HG03378 (cell line): ENCODE measurements at regions not wholly inside any gene's neighbourhood (a gene's known extent, or its start where the extent isn't known, plus 50 kb on each side); places are given as distances from the start of the nearest gene placed in this dataset.

Experiments
- ATAC-seq: cut with Tn5 transposase; IDR thresholded peaks from one replicate; pipeline ENCODE4 v1.9.1; 2021; ENCODE audit warnings: mild to moderate bottlenecking, moderate library complexity; ENCODE audit not compliant: unreplicated experiment

DNA sequence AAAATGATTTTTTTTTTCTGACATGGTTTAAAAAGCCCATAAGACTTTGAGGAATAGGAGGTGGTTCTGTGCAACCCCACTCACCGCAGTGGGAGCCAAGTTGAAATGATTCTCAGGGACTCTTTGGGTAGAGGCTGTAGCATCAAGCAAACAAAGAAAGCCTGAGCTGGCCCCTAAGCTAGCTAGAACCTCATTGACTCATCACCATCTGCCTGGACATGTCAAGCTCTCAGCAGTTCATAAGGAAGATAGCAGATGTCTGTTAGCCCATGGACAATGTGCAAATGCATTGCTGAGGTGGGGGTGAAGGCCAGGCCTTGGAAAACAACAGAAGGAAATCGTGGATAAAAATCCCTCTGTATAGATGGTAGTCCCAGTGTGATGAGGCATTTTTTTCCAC is 234.8 kb downstream of the NR2F2 start:
- ATAC-seq = no peak

DNA sequence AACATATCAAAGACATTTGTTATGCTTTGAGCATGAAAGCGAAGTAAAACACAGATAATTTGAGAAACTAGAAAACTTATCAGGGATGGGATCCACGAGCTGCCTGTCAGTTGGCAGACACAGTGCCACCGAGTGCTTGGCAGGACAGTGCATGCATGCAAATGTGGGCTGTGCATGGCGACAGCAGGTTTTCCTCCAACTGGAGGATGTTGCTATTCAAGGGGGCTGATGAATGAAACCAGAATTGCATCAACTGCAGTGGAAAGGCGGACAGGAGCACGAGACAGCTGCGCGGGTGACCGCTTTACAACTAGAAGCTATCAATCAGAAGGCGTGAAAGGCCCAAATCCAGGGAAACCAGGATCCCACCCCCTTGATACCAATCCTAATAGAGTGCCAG is 244.3 kb downstream of the NR2F2 start:
- ATAC-seq = no peak

DNA sequence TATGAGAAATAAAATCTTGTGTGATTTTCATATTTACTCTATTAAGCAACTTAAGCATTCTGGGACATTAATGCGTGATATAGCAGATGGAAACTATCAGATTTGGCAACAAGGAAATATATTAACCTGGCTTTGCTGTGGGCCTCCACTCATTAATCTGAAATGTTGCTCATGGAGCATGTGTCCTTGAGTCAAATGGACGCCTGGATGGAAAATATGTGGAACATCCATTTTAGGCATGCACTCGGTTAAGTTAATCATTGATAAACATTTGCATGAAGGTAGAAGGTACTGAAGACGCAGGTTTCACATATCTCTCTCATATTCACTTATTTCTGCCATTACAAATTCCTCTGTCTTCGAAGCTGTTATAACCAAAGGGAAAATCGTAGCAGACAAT is 246.1 kb downstream of the NR2F2 start:
- ATAC-seq = no peak

DNA sequence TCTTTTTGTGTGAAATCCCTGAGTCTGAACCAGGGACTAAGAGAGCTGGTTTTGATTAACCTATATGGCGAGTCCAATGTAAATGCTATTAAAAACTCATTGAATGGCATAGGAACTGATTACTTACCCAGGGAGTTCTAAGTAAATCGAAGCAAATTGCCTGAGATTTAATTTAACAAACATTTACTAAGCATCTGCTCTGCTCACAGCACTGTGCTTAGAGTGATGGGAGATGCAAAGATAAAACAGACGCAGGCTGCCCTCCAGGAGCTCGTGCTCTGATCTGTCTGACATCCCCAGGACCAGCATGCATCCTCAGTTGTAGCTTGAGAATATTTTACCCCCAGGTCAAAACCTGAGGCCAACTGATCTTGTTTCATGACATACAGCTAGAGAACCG is 247.9 kb downstream of the NR2F2 start:
- ATAC-seq = no peak

DNA sequence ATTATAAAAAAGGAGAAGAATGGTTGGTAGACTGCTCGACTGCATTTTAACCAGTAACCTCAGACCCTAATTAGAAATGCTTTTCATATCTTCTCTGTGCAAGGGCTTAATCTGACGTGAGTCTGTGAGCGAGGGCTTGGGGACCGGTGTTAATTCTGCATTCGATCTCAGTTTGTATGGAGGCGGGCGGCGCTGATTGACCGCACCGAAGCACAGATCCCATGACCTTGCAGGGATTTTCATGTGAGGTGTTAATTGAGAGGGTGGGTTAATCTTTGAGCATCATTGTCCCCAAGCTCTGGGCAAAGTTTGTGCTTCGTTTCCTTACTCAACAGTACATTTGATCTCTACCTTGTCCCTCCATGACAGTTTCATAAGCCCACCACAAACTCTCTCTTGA is 250.9 kb downstream of the NR2F2 start:
- no peak for ATAC-seq

DNA sequence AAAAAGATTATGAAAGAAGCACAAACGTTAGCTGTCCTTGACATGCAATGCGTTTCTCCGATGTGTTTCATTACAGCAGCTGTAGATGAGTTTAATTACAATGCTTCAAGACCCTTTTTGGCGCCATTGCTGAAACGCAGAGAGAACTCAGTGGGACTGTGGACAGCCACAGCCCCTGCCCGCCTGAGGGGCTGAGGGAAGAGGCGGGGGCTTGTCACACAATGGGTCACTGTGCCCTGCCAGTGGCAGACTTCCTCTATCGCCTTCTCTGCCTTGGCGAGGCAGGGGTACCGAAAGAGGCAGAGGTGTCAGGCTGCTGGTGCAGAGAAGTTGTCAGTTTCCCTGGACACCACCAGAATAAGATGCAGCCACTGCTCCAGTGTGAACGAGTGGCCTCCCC is 252.0 kb downstream of the NR2F2 start:
- ATAC-seq = no peak

DNA sequence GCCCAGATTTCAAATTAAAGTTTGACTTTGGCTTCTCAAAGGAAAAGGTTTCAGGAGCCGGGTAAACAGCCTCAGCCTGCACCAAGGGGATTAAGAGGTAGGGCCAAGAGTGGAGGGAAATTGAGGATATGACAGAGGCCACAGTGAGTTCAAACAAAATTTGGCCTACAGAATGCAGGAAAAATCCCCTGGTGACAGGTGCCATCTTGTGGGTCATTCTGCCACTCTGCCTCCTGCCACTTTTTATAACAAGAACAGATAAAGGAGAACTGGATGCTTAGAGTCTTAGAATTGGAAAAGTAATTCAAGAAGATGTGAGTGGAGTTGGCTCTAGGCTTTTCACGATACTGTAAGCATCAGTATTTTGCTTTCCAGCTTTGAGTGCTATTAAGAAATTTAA is 253.2 kb downstream of the NR2F2 start:
- ATAC-seq = no peak

DNA sequence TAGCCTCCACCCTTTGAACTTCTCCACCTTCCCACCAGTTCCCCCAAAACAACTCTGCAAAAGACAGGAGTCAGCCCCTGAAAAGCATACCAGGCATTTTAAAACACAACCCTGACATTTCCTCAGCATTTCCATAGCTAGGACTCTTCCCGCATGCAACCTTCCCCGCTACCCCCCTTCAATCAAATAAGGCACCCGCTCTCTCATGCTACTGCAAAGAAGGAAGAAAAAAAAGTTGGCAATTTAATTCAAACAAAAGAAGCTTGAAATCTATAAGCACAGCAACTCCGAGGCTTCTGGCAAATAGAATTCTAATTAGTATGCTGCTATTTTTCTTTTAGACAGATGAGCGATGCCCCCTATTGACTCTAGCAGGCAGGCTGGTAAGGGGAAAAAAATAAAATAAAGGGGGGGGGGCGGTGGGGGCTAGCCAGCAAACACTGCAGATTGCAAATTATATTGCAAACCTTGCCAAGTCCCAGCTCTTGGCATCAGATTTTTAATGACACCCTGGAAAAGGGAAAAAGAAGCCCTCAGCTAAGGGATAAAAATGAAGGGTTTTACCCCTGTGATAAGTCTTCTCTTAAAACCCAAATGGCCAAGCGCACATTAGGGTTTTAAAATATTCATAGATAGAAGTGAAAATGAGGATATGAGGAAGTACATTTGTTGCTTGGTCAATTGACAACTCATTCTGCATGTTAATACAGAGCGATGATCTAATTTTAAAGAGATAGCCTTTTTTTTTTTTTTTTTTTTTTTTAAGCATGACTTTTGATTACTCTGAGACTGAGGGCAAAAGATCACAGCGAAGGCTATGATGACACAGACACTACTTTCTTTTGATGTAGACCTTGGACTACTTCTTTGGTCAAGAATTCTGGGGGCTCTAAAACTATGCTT is 255.2 kb downstream of the NR2F2 start:
- ATAC-seq = no peak

DNA sequence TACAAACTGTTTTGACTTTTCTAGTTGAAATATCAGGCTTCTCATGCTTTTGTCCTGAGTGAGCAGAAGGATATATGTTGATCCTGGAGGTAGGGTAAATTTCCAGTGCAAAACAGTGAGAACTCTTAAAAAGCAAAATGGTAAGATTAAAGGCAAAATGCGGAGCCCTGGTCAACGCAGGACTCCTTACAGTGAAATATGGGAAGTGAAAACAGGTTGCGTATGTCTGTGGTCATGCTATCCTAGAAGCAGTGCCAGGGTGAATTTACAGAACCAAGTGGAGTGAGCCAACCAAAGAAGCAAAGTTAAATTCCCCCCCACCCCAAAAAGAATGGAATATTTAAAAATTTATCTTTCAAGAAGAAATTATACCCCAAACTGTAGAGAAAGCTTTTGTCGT is 256.4 kb downstream of the NR2F2 start:
- no peak for ATAC-seq

DNA sequence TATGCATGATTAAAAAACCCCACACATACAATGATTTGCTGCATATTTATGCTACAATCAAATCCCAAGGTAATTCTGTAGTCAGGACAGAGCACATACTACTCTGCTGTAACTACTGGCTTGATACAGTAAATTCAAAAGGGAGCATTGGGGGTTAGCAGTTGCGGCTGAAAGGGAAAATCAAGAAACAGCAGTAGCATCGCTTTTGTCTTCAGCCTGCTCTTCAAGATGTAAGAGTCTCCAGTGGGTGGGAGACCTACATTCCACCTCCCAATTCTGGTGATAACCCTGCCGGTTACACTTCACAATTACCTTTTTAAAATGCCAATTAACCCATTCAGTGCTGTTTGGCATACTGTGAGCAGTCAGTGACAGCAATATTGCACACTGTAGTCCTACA is 259.4 kb downstream of the NR2F2 start:
- no peak for ATAC-seq

DNA sequence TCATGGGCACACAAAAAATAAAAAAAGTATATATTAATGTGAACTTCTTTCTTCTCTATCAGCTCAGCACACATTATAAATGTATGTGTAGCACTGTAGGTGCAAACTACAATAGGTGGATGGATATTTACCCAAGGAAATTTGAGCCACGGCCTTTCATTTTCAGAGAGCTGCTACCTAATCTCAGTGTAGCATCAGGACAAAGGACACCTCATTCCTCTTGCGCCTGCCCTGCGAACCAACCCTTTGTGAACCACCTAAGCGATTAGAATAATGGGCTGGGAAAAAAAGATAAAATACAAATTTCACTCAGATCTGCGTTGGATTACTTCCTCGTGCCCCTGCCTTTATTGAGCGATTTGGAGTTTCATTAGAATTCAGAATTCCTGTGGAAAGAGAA is 263.2 kb downstream of the NR2F2 start:
- ATAC-seq = no peak

DNA sequence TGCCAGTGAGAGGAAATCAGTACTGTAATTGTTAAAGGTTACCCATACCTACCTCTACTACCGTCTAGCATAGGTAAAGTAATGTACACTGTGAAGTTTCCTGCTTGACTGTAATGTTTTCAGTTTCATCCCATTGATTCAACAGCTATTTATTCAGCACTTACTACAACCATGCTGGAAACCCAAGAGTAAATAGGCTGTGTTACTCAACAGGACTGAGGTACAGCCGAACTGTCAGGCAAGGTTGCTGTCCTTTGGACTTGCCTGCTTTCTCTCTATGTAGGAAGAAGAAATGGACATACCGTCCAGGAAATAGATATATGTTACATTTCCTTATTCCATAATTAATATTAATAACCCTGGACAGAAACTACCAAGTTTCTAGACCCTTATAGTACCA is 265.5 kb downstream of the NR2F2 start:
- no peak for ATAC-seq

DNA sequence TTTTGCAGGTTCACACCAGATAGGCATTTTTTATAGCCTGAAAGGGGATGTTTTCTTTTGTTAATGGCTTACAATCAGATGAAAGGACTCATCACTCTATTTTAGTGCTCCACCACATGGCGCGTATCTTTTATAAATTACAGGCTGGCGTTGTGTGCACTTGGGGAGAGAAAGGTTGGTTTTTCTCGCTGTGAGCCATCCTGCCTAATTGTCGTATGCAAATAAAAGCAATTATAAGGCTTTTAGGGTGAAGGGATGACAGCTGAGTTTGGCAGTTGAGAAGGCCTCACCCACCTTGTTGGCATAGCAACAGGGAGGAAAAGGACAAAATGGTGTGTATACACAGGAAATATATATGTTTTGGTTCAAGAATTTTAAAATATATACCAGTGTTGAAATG is 268.0 kb downstream of the NR2F2 start:
- ATAC-seq = no peak

DNA sequence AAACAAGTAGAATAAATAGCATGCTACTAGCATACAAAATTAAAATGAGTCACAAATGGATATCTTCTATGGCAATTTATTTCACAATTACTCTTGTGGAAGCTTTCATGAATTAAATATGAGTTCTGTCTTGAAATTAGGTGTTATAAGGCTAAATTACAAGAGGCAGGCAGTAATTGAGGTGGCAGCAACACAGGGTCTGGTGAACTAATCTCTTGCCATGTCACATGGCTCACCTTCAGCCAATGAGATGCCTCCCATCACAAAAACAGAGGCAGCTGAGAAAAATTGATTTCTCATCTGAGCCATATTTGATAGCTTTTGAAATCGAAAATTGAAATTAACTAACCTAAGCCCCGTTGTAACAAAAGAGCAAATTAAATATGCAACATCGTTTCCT is 268.8 kb downstream of the NR2F2 start:
- ATAC-seq = no peak

DNA sequence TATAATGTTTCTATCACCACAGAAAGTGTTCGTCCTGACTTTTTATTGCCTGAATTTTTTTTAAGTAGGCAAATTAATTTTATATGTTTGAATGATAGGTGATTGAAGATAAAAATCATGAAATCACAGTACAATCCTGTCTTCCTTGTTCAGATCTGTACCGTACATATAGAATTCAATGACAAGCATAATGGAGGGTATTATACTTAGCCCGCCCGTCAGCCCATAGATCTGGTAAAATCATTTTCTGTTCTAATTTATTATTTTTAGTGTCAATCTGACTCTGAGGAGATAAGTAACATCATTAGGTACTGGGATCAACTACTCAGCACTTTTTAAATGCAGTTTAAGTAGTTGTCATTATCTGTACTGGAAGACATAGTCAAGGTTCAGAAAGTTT is 269.9 kb downstream of the NR2F2 start:
- ATAC-seq = no peak

DNA sequence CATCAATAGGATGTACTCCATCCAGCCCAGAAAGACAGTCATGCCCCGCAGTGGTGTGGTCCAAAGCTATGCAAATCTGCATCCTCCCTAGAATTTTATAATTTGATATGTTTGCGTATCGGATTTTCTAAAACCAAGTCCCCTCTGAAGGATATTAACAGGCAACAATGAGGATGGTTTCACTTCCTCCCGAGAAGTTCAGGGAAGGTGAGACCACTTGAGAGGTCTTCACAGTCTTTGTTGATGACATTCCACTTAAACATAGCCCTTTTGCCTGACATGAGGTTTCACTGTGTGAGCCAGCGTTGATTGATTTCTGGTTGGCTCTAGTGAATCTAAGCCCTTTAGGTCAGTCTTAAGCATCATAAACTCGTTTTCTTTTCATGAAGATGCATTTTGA is 276.1 kb downstream of the NR2F2 start:
- no peak for ATAC-seq

DNA sequence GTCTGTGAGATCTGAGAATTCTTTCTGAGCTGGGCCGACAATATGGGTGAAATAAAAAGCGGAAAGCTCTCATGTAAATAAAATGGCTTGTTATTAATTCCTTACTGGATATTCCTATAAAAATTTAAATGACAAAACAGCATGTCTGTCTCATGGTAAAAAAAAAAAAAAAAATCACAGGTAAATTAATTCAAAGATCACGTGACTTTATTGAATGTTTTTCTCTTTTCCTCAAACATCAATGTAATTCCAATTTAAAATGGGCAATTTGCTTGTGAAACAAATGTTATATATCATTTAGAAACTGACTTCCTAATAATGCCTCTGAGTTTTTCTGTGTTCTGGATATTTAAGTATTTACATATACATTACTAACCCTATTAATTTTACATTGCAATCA is 280.3 kb downstream of the NR2F2 start:
- no peak for ATAC-seq

DNA sequence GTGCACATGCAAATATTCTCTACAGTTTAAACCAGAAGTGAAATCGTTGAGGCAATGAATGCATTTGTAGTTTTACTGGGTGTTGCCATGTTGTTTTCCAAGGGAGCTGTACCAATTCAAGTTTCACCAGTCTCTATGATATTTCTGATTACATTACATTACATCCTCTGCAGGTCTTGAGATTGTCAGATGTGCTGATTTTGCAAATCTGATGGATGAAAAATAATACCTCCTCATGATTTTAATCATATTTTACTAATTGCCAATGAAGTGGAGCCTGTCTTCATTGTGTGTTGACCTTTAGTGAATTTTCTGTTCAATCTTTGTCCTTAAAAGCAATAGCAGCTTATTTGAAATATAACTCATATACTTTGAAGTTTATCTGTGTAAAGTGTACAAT is 282.4 kb downstream of the NR2F2 start:
- ATAC-seq = no peak

DNA sequence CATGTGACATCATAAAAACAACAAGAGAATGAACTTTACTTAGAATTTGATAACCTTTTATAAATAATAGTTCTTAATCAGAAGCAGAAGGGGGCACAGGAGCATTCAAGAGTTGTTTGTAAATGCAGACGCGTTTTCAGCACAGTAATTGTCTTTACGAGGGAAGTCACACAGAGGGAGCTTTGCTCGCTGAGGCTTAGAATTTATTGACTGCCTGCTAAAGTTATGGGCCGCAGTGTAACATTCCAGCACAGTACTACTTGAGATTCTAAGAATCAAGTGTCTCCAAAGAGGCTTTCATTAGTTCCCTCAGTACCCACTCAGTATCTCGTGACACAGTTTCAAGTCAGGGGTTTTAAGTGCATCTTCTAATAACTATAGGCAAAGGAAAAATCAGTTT is 288.7 kb downstream of the NR2F2 start:
- no peak for ATAC-seq

DNA sequence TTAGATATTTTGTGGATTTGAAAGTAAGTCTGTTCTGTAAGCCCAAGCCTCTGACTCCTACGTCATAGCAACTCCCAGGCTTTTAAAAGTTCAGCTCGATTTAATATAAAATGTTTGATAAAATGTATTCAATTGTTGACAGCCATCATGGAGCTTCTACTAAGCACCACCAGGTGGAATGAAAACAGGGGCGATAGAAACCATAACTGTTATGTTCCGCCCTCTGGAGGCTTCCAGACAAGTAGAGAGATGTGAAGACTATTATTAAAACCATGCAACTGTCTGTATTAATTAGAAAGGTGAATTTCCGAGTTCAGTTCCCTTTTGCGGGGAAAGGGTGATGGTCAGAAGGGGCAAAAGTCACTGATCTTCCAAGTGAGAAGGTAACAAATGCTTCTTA is 292.2 kb downstream of the NR2F2 start:
- no peak for ATAC-seq

DNA sequence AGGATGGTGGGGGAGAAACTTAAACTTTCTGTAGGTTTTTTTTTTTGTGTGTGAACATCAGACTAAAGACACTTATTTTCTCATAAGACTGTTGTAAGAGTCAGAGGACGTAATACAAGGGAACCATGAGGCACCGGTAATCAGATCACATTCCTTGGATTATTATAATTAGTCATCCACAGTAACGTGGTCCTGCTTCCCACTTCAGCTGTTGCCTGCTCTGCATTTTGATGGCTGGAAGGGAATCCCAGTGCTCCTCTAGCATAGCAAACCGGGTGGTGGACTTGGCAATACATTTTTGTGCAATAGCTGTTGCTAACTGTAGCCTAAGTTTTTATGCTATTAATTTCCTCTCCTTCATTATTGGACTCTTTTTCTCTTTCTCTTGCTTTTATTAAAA is 294.8 kb downstream of the NR2F2 start:
- ATAC-seq = no peak

DNA sequence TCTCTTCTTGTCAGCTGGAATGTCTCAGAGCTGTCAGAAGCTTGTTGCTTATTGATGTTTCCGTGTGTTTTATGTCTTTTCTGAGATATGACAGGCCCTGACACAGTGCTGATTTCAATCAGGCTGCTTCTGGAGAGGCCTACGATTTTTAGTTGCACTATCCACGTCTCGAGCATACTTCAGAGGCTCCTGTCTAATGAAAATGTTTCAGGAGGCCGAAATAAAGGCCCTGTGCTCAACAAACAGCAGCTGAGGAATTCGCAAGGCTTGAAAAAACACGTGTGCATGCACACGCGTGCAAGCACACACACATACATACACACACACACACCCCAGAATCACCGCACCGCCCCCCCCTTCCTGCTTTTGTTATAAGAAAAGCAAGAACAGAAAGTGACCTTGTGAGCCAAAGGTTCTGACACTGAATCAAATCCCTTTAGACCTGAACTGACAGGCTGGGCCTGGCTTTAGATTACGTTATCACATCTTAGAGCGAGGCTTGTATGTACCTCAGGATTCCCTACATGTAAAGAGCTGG is 296.6 kb downstream of the NR2F2 start:
- no peak for ATAC-seq

DNA sequence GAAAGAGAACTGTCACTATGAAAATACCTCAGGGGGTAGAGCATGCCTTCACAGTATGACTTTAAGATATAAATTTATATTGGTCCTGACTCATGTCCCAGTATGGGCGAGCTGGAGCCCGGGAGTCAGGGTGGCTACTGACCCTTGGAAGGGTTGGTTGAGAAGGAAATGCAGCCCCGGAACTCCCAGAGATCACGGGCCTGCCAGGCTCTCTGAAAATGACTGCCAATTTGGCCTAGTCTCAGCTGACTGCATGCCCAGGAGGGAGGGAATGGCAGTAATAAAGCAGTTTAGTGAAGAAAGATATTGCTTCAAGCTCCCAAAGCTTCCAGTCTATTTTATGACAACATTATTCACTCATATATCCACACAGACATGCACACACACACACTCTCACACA is 299.0 kb downstream of the NR2F2 start:
- ATAC-seq = no peak
